ENCODE measurements at regions not wholly inside any gene's neighbourhood (a gene's known extent, or its start where the extent isn't known, plus 50 kb on each side); places are given as distances from the start of the nearest gene placed in this dataset.

- DNase-seq, result no peak
These were observed 906.0 kb downstream of the VRK1 start for GRCh38 chr14:97703006-97703760.

GRCh38 chr14:97704316-97704885 lies 907.2 kb downstream of the VRK1 start:
- DNase-seq, result no peak

DNA sequence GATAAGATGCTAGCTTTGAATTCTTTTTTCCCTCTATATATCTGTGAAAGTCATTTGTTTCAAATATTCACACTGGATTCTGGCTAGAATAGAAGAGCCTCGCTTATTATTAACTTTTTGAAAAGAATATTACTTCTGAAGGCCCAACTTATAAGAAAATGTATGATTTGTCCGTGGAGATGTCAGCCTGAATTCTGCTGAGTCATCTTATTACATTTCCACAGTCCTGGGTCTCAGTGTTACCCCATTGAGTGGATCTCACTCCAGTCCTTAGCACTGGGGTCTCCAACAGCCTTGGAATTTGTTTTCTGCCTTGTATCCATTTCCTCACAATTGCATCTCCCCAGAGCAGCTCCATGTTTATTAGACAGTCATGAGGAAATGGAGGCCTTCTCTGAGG lies 907.9 kb downstream of the VRK1 start:
- no peak for DNase-seq

DNA sequence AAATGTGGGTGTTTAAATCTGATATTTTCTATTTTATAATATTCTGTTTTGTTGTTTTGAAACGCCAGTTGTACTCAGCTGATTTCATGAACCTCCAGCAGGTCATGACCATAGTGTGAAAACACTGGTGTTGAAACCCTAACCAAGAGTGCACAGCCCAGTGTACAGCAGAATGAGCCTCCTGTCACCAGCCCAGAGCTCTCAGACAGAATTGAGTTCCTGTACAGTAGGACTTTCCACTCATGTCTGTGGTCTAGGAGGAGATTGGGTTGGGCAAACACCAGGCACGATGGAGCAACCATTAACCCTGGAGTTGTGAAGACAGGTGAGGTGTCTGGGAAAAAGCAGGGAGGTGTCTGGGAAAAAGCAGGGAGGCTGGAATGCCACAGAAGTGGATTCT lies 908.8 kb downstream of the VRK1 start:
- DNase-seq, result no peak

- DNase-seq, result peak; percentile 28
These were observed 909.6 kb downstream of the VRK1 start for GRCh38 chr14:97706819-97707218.

DNA sequence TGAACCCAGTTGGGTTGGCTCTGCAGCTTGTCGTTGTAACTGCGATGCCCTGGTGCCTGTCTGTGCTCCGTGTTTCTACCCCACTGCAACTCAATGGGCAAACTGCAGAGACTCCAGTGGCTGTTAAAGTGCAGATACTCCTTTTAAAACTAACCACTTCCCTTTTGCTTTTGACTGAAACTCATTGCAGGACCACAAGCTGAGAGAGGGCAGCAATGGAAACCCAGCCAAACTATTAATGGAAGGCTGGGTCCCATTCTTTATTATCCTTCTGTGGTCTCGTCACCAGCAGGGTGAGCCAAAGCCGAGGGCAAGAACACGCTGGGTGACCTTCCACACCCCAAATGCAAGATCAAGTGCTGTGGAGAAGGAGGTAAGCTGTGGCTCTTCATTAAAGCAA lies 910.4 kb downstream of the VRK1 start:
- peak; percentile 36 for DNase-seq

- no peak for DNase-seq
These were observed 912.4 kb downstream of the VRK1 start for GRCh38 chr14:97709552-97709951.

DNA sequence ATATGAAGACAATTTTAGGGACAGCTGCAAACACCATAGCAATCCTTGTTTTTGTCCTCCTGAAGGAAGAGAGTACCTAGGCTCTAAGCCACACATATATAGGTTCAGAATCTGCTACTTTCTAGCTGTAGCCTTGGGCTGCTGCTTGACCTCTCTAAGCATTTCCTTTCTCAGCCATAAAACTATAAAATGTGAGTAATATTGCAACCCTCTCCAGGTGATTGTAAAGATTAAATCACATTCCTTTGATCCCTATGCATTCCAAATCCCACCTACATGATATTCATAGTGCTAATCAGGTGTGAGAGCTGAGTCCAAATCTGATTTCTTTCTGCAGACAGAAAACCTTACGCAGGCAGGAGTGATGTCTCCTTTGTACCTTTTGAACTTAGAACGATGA lies 913.5 kb downstream of the VRK1 start:
- no peak for DNase-seq

DNA sequence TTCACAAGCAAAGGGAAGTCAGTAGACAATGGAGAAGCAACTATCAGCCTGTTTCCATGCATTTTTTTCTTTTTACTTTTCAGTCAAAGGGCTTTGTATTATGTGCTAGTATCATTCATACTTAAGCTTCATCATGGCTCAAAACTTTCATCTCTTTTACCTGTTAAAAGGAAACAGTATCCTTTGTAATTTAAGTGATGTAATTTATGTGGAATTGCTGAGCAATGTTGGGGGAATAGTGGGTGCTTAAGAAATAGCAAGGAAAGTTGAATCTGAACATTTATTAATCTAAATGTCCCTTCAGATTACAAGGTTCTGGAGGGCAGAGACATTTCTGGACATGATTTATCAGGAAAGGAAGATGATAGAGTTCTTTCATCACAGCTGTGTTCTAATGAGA lies 915.3 kb downstream of the VRK1 start:
- no peak for DNase-seq

DNA sequence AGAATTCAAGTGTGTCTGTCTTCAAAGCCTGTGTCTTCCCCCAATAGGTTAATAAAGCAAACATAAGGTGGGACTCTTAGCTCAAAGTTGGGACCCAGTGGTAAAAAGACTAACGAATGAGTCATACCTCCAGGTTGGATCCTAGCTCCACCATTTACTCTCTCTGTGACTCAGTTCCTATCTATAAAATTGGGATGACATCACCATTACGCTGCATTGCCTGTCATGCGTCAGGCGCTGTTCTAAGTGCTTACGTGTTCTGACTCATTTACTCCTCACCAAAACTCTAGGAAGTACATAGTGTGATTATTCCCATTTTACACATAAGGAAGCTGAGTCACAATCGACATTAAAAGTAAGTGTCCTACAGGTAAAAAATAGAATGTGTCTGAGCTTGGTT lies 915.8 kb downstream of the VRK1 start:
- no peak for DNase-seq

DNA sequence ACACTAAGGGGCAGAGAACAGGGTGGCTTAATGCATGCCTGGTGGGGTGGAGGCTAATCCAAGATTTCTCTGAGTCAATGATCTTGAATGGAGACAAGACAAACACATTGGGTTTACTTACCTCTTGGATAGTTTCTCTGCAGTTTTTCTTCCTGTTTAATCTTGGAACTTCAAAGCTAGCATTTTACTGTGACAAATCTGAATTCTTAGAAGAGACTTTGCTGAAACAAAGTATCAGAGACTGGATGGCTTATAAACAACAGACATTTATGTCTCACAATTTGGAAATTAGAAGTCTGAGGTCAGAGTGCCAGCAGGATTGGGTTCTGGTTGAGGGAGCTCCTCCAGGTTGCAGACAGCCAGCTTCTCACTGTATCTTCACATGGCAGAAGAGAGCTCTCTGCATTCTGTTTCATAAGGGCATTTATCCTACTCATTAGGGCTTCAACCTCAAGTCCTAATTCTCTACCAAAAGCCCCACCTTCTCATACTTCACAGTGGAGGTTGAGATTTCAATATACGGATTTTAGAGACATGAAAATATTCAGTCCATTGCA lies 921.8 kb downstream of the VRK1 start:
- no peak for DNase-seq

DNA sequence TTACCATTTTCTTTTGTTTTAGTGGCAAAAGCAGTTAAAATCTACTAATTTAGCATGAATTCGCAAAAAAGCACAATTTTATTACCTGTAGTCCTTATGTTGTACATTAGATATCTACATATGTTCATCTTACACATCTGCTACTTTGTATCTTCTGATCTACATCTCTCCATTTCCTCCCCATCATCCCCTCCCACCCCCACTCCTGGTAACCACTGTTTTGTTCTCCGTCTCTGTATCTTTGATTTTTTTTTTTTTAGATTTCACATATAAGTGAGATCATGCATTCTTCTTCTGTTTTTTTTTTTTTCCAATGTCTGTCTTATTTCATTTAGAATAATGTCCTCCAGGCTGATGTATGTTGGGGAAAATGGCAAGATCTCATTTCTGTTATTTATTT lies 922.7 kb downstream of the VRK1 start:
- no peak for DNase-seq

GRCh38 chr14:97723351-97723750 lies 926.2 kb downstream of the VRK1 start:
- DNase-seq, result no peak

DNA sequence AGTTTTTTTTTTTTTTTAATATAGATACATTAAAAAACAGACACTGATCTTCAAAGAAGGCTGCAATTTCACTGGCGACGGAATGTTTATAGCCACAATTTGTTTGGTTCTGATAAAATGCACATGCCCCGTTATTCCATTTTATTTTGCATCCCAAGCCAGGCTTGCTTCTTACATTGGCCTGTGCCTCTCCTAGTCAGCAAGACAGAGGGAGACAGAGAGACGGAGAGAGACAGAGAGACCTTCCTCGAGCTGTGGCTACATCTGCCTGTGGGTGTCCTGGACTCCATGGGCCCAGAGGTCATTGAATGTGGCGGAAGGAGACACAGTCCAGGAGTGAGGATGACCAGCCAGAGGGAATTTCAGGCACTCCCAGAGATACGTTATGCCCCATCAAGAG lies 926.6 kb downstream of the VRK1 start:
- DNase-seq, result no peak

- peak; percentile 20 for DNase-seq
These were observed 927.1 kb downstream of the VRK1 start for GRCh38 chr14:97724265-97724731.

GRCh38 chr14:97726676-97727075 lies 929.5 kb downstream of the VRK1 start:
- peak; percentile 62 for DNase-seq

DNA sequence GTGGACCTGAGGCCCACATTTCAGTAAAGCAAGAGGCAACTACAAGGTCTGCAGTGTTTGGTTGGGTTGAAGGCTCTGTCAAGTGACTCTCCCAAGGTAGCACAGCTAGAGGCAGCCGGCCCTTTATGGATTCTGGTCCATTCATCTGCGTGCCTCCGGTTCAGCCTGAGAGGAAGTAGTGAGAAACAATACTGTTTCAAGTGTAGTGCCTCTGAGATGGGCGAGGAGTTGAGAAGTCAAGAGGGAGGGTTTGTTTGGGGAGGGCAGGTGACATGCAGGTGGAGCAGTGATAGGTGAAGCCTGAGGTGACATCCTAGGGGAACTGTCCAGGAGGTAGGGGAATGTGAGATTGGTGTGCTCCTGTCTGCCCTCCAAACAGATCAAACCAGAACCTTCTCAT lies 933.5 kb downstream of the VRK1 start:
- DNase-seq, result no peak

DNA sequence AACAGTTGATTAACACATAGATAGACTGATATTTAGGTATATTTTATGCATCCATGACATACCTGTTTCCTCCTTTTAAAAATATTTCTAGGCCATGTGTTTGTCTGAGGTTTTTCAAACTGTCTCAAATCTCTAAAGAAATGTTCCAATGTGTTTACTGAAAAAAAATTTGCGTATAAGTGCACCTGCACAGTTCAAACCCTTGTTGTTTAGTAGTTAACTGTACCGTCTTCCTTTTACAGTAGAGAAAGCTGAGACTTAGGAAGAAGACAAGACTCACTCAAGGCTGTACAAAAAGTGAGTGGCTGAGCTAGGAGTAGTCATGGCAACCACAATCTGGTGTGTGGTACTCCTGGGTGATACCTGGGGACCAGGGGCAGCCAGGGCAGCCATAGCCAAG lies 934.6 kb downstream of the VRK1 start:
- no peak for DNase-seq

DNA sequence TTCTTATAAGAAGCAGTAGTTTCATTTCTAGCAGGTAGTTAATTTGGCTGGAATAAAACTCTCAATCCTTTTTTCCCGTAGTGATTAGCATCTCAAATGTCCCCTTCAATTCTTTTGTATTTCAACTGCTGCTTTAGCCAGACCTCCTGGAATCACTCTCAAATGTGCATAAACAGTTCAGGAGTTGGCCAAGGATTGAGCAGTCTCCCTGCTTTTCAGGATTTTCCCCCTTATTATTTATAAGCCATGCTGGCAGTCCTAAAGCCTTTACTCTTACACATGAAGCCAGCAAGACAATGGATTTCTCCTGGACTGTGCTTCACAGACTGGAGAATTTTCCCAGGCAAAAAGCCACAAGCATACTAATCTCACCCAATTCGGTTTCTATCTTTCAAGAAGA lies 950.1 kb downstream of the VRK1 start:
- no peak for DNase-seq

DNA sequence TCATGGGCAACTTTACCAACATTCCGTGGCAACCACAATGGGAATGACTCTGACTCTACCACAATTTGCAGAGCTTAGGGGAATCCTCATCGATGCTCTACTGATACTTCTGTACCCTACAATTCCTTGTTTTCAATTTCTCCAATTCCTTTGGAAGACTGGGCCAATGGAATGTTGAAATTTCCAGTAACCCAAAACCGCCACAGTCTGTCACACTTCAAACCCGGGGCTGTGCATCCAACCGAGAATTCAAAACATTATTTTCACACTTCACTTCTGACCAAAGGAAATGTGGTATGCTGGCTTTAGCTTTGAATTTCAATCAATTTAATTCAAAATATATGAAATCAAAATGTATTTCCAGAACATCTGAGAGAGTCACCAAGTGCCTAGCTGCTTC lies 951.4 kb downstream of the VRK1 start:
- no peak for DNase-seq

DNA sequence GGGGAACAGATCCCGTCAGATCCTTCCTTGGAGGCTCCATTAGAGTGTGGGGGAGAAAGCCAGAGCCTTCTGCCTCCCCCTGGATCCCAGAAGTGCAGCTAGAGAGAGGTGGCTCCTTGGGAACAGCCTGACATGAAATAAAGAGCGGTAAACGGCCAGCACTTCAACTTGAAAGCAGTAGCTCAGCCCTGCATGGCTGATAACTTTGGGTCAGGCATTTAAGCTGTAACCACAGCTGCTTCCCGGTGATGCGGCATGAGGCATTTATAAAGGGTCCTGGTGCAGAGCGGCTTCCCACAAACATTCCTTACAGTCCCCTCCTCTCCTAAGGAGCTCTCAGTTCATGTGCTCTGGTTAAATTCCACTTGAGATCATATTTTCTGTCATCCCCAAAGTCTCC lies 960.3 kb downstream of the VRK1 start:
- no peak for DNase-seq

GRCh38 chr14:97760050-97760449 lies 962.9 kb downstream of the VRK1 start:
- no peak for DNase-seq

DNA sequence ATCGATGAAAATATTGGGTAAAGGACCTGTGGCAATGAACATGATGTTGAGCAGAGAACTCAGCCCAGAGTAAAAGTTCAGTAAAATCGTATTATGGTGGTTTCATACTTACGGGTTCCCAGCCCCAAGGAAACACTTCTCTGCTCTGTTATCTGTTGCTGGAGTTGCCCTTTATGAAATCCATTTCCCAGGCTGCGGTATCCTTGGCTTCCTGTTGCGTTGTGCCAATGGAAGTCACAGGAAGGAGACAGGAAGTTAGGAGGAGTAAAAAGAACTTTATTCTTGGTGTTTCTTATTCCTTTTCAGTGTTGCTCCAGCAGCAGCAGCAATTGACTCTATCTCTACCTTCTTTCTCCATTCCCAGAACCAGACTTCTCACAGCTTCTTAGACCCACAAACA lies 965.2 kb downstream of the VRK1 start:
- no peak for DNase-seq

DNA sequence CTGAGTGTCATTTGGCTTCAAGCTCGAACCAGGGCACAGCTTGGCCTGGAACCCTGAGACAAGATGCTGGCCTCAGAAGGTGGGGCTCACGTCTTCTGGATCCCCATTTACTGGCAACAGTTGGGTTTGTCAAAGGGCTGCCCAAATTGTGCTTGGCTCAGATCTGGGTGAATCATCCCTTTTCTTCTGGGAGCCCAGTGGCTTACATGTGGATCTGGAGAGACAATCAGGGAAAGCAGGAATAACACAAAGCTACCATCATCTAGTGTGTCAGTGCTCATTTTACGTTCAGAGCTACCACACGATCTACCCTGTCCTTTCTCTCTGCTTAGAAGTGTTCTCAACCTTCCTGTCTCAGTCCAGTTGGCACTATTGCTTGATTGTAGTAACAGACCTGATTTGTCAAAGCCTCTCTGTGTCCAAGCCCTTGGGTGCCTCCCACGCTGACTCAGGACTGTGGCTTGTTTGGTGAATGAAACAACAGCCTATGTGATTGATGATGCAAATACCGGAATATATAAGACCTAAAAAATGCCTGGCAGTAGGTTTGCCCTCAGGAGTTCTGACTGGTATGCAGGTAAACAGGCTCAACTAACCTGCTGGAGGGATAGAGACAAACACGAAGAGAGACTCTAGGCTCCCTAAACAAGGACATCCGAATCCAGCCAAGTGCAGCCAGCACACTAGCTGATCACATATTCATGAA lies 974.3 kb downstream of the VRK1 start:
- DNase-seq, result no peak
